HTR-8/SVneo (cell line): ENCODE measurements at regions not wholly inside any gene's neighbourhood (a gene's known extent, or its start where the extent isn't known, plus 50 kb on each side); places are given as distances from the start of the nearest gene placed in this dataset.
"Not testable (repeated sequence)": the region's sequence is repeated elsewhere in the genome, so short reads cannot be mapped to it uniquely, and the experiment has no call there.

Source experiments
- DNase-seq: peaks from one replicate; pipeline ENCODE4 v3.0.0; 2011; ENCODE audit warnings: low spot score, mixed read lengths; ENCODE audit not compliant: insufficient read length
- FAIRE-seq: peaks from 2 replicates; lab custom pipeline; 2011; peaks lifted over from hg19 to GRCh38; lab: Jason Lieb, UNC

DNA sequence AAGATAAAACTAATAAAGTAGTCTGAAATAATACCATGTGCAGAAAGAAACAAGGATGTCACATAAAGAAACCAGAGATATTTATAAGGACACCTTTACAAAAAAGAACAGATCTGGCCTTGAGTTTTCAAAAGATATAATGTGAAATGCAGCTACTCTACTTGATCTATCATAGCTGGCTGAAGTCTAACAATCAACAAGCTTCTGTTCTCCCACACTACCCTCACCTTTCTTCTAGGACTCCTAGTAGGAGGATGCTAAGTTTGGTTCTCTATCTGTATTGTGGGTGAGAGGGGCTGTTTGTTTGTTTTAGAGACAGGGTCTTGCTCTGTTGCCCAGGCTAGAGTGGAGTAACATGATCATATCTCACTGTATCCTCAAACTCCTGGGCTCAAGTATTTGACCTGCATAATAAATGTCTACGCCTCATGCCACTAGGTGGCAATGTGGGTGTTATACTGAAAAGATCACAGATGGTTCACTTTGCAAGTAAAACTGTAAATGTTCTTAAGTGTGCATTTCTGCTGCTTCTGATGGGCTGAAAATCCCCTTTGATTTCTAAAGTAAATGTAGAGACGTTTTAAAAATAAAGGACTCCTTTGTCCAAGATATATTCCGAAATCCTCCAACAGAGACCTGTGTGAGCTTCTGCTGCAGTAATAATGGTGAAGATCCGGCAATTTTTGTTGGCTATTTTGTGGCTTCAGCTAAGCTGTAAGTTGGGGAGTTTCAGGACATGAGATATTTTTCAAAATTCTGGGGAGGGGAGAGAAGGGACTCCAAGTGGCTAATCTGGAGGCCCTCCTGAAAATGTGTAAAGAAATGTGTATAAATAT lies 269.3 kb downstream of the DAD1 start:
- FAIRE-seq (no peak), DNase-seq (no peak)

DNA sequence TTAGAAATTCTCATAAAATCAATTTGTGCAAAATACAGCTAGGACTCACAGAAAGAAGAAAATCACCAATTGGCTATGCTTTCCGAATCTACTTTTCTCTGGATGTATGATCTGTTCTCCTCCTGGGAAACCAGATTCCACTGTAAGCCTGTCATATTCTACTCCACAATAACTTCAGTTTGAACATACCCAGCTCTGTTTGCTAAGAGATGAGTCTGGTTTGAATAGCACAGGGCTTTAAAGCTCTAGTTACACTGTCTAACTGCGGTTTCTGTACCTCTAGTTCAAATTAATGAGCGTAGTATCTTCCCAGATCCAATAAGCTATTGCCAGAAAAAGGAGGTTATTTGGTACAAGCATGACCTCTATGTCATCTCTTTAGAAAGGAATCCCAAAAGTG lies 270.1 kb downstream of the DAD1 start:
- FAIRE-seq (no peak), DNase-seq (no peak)

DNA sequence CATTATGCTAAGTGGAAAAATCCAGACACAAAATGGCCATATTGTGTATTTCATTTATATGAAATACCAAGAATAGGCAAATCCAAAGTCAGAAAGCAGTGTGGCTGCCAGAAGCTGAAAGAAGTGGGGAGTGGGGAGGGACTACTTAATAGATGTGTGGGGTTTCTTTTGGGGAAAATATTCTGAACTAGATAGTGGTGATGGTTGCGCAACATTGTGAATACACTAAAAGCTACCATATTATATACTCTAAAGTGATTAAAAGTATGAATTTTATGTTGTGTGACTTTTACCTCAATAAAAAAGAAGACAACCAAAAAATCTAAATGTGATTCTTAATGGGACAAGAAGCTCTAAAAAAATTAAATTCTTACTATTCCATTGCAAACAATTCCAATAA lies 272.6 kb downstream of the DAD1 start:
- FAIRE-seq (no peak), DNase-seq (no peak)

DNA sequence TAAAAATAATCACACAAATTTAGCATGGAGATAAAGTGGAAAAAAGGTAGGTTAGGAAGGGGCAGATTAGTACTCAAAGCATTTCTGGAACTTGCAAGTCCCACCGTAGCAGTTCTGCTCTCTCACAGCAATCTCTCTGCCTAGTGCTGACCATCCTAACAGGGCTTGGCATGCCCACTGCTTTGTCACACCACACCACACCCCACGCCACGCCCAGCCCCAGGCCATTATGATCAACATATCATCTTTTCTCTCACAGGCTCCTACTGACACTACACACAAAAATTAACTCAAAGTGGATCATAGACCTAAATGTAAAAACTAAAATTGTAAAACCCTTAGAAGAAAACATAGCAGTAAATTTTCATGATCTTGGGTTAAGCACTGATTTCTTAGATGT lies 273.7 kb downstream of the DAD1 start:
- no peak for DNase-seq
- FAIRE-seq, result no peak

DNA sequence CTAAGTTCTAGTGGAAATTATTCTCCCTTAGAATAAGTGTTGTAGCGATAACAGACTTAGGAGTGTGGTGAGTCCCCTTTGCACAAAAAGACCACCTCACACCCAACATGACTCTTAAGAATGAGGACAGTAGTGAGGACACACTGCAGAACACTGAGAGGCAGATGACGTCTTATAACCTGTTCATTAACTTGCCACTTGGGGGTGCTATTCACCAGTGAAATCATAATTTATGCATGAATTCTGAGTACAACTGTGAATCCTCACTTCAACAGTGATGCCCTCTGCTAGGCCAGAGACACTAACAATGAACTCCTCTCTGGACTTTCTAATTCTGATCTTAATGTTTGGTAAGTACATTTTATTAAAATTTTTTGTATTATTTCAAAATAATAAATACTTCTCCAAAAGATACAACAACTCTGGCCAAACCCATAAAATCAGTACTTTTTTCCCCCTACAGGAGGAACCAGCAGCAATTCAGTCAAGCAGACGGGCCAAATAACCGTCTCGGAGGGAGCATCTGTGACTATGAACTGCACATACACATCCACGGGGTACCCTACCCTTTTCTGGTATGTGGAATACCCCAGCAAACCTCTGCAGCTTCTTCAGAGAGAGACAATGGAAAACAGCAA lies 274.7 kb downstream of the DAD1 start:
- no peak for FAIRE-seq
- peak; percentile 45 for DNase-seq

DNA sequence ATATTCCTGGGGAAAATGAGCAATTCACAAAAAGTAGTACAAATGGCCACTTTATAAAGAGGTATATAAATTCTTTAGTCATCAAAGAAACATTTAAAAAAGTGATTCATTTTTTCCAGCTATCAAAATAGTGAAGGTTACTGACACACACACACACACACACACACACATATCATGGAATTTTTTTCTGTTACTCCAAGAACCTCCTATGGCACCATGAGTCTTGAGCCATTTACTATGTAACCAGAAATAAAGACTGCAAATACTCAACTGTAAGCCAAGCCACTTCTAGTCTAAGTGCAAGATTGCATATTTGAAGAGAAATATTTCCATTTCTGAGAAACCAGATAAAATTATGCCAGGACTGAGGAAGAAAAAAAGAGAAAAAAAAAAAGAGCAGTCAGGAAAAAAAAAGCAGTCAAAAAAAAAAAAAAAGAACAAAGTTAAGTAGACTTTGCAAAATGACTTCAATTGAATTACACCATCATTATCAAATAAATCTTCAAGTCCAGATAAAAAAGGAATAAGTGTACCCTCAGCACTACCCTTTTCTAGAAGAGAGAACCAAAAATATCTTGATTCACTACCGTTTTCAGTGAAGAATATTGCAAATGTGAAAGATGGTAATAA lies 275.7 kb downstream of the DAD1 start:
- DNase-seq (no peak), FAIRE-seq (no peak)

DNA sequence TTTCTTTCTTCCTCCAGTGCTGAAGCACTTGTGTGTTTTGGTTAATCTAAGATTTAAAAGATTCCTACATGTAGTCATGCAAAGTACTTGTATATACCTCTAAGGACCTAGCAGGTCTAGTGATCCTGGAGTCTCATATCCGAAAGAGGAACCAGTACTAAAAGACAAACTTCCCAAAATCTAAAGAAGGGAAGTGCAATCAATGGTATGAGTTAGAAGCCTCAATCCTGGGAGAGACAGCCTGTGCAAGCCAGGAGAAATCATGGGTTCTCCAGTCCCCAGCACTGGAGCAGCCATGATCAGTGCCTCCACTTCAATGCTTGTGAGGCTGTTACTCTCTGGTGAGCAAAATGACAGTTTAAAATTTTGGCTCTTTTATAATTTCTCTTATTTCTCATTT lies 277.4 kb downstream of the DAD1 start:
- no peak for DNase-seq
- FAIRE-seq, result no peak

DNA sequence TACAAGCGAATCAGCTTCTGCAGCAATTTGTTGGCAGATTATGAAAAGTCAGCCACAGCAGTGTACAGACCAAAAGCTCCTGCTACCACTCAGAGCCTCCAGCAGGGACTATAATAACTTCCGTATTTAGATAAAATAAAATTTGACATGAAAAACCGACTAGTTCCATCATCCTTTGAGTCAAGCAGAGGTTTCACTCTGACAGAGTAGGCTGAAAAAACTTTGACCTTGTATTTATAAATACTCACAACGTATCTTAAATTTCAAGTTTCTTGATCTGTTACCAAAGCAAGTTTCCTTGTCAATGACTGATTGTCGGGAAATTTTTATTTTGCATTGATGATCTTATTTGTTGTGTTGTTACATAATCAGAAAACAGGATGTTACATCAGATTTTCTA lies 283.4 kb downstream of the DAD1 start:
- no peak for DNase-seq
- FAIRE-seq, result no peak

DNA sequence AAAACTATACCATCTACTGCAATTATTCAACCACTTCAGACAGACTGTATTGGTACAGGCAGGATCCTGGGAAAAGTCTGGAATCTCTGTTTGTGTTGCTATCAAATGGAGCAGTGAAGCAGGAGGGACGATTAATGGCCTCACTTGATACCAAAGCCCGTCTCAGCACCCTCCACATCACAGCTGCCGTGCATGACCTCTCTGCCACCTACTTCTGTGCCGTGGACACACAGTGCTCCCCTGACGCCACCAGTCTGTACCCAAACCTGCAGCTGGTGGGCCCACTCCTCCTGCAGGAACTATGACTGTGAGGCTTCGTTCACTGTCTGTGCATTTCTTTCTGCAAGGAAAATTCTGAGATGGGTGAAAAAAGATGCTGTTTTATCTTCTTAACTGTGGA lies 284.7 kb downstream of the DAD1 start:
- no peak for FAIRE-seq
- DNase-seq, result no peak

DNA sequence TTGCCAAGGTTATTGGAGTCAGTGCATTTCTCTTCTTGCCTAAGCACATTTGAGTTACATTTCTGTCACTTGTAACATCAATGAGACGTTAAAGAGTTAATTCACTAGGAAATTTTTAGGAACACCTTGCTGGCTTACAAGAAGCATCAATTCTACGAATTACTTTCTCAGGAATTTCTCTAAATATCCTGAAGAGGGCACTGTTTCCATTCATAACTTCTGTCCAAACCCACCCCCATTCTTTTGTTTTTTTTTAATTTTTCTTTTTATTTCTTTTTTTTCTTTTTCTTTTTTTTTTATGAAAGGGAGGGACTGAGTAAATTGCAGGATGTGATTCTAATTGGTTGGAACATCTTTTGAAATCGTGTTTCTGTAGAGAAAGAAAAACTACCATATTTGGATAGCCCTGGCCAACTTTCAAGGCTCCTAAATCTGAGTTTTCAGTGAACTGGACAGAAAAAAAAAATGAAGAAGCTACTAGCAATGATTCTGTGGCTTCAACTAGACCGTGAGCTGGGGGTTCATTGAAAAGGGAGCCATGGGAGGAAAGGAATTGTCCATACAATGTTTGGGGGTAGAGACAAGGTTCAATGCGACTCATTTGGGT lies 285.3 kb downstream of the DAD1 start:
- no peak for FAIRE-seq
- DNase-seq, result no peak

DNA sequence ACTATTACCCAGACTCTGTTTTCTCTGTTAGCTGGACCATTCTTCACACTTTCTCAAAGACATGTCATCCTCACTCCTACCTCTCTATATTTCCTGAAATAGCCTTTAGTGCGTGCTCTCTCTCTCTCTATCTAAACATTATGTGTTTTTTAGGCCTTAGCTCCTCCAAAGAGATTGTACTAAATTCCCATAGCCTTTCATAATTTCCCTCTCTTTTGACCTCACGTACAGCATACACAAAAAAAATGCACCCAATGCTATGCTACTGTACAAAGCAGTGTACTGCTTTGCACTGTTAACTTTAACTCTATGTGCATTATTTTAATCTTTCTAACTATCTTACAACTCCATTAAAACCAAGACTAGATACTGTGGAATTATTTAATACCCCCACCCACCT lies 288.4 kb downstream of the DAD1 start:
- DNase-seq (no peak), FAIRE-seq (no peak)

DNA sequence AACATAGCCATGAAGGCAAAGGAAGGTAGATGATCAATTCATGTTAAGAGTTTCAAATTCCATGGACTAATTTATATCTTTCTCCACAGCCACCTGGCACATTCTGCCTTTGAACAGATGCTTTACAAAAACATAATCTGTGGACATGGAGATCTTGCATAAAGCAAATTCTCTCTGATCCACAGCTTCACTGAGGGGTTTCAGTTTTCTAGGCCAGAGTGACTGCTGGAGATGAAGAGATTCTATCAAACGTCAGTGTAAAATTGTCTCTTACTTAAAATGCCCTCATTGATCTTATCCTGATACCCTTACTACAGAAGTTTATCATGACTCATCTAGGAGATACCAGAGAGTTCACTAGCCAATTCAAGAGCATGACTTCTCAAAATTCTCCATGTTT lies 291.6 kb downstream of the DAD1 start:
- FAIRE-seq (no peak), DNase-seq (no peak)

DNA sequence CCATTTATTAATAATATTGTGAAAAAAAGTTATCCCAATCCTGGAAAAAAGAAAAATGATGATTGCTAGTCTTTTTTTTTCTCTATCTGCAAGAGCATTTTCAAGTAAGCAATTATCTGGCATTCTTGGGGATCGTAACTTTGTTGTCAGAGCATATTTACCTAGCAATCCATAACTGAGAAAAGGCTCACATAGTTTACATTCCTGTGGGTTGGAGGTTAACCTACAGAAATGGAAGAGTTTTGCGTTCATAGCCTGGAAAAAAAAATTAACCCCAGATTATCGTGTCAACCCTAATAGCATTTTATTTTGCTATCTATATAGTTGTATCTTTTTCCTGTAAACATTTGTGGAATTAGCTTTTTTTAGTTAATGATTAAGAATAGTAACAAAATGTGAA lies 292.3 kb downstream of the DAD1 start:
- DNase-seq (peak; percentile 31), FAIRE-seq (no peak)

DNA sequence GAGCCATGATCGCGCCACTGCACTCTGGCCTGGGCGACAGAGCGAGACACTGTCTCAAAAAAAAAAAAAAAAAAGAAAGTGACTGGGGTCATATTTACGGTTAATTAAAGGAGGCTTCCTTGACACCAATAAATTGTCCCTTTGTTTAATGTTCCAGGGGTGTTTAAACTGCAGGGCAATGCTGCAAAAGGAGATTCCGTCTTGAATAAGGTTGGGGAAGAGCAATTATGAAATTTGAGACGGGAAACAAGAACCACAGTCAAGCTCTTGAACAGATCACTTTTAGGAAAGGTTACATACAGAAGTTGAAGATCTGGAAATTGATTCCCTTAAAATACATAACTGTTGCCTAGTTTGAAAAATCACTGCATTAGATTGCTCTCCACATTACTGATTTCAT lies 292.9 kb downstream of the DAD1 start:
- FAIRE-seq, result no peak

DNA sequence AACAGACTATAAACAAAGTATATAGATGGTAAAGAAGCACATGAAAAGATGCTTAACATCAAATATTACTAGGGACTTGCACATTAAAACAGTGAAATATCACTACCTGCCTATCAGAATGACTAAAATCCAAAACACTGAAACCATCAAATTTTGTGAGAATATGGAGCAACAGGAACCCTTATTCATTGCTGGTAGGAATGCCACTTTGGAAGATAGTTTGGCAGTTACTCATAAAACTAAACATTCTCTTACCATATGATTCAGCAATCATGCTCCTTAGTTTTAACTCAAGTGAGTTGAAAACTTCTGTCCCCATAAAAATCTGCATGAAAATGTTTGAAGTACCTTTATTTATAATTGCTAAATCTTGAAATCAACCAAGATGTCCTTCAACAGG lies 297.6 kb downstream of the DAD1 start:
- FAIRE-seq, result no peak

More for the DNA sequence above, 292.9 kb downstream of the DAD1 start:
- no peak for DNase-seq

DNA sequence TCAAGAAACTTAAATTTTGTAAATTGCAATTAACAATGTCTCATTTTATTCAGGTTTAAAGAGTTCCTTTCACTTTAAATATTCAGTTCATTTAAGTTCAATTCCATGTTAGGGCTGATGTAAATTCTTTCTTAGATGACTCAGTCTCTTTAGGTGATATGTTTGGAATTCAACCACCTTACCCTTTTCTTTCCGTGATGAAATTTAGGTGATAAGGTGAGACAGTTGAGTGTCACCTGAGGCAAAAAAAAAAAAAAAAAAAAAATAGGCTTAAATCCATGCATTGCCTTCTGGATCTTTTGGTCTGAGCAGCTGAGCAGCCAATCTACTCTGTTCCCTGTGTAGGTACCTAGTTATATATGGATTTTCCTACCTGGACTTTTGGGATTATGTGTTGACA lies 299.5 kb downstream of the DAD1 start:
- DNase-seq, result no peak
- no peak for FAIRE-seq

More for the DNA sequence above, 297.6 kb downstream of the DAD1 start:
- DNase-seq, result no peak

DNA sequence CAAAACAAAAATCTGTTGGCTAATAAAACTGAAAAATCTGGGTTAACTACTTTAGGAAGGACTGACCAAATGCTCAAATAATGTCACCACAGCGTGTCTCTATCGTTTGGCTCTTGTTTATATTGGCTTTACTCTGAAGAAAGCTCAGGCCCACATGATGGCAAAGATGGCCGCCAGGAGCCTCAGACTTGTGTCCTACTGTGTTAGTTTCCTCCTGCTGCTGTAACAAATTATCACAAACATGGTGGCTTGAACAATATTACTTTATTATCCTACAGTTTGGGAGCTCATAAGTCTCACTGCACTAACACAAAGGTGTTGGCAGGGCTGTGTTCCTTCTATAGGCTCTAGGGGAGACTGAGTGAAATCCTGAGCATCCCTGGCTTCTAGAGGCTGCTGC lies 303.0 kb downstream of the DAD1 start:
- DNase-seq, result no peak

DNA sequence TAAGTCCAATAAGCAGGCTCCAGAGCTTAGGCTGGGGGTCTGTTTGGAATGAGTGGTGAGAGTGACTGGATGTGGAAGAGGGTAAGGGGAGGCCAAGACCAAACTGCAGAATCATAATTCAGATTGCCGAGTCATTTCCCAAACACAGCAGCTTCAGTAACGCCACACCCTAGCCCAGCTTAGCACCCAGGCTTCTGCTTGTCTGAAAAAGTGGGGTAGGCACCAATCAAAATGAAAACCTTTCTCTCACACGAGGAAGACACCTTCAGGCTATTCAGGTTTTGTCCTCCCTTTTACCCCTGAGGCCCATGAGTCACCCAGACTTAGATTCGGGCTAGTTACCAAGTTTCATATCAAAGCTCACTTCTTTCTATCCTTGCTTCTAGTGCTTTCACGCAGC lies 306.1 kb downstream of the DAD1 start:
- FAIRE-seq (no peak), DNase-seq (no peak)

More for the DNA sequence above, 303.0 kb downstream of the DAD1 start:
- FAIRE-seq, result no peak

DNA sequence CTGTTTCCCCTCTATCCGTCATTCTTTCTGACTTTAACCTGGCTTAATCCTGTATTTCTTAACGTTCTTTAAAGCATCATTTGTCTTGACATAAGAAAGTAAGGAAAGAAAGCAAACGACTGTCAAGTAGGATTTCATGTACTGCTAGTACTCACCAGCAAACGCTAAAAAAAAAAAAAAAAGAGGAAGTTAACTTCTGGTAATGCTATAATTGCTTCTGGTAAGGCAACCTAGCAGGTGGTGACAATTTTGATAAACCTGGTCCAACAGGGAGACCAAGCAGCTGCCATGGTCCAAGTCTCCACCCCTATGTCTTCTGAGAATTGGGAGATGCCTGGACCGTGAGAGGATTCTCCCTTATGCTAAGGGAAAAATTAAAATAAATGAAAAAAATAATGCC lies 306.6 kb downstream of the DAD1 start:
- FAIRE-seq, result no peak
- no peak for DNase-seq

DNA sequence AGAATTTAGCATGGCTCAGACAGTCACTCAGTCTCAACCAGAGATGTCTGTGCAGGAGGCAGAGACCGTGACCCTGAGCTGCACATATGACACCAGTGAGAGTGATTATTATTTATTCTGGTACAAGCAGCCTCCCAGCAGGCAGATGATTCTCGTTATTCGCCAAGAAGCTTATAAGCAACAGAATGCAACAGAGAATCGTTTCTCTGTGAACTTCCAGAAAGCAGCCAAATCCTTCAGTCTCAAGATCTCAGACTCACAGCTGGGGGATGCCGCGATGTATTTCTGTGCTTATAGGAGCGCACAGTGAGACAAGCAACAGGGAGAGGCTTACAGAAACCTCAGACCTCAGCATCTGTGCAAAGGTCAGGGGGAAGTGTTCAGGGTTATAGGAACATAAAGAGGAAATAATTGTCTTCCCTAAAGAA lies 307.6 kb downstream of the DAD1 start:
- DNase-seq, FAIRE-seq: not testable (repeated sequence)
